ENCODE measurements at regions not wholly inside any gene's neighbourhood (a gene's known extent, or its start where the extent isn't known, plus 50 kb on each side); places are given as distances from the start of the nearest gene placed in this dataset.

- TF ChIP-seq CTCF (conservative IDR thresholded peaks at IDR 0.05; ENCODE audit: low read depth, low read length) = no peak
- TF ChIP-seq EZH2 (IDR thresholded peaks at IDR 0.05; ENCODE audit: low read length, unreplicated experiment) = no peak
- TF ChIP-seq EZH2phosphoT487 (IDR thresholded peaks at IDR 0.05; ENCODE audit: borderline replicate concordance, low read length) = no peak
Observed at GRCh38 chr1:65025794-65026193, 59.4 kb upstream of the JAK1 start.

Measured in PC-3 (cell line).